ENCODE measurements at regions not wholly inside any gene's neighbourhood (a gene's known extent, or its start where the extent isn't known, plus 50 kb on each side); places are given as distances from the start of the nearest gene placed in this dataset.
A peak's percentile ranks its signal among the peaks of the same experiment; 100 is the strongest.

- Histone ChIP-seq H3K9ac (ENCODE audit: insufficient read length) (no peak overlapping the region), H3K4me3 (peak overlapping the region; percentile 66; the same call in 1 of the 2 replicates), H3K27ac (peak overlapping the region; percentile 88), H3K36me3 (ENCODE audit: insufficient read depth, low read length) (no peaks in the 10 kb centered on the region), H3K9me3 (ENCODE audit: low read depth, low read length) (no peaks in the 10 kb centered on the region)
- DNase-seq (ENCODE audit: low read depth, low spot score): no peak
- no peak for TF ChIP-seq FOXP2 (optimal IDR thresholded peaks at IDR 0.05; ENCODE audit: control extremely low read depth, extremely low read length, insufficient read depth)
- TF ChIP-seq POLR2AphosphoS5 (IDR thresholded peaks at IDR 0.05; ENCODE audit: borderline replicate concordance, low read depth, low read length): peak; percentile 37; the same call in 1 of the 2 replicates
These were observed 55.8 kb upstream of the OBI1 start for GRCh38 chr13:78714717-78715116.

GRCh38 chr13:78712831-78713230, 53.9 kb upstream of the OBI1 start:
- peak; percentile 87 for DNase-seq (ENCODE audit: low read depth, low spot score)
- no peaks in the 10 kb centered on the region for H3K9me3 ChIP-seq (ENCODE audit: low read depth, low read length)
- peak overlapping the region; percentile 88 for H3K27ac ChIP-seq
- no peak for TF ChIP-seq EZH2 (IDR thresholded peaks at IDR 0.05)
- TF ChIP-seq POLR2AphosphoS5 (IDR thresholded peaks at IDR 0.05; ENCODE audit: borderline replicate concordance, low read depth, low read length): peak; percentile 27; the same call in 1 of the 2 replicates
- peak; percentile 75 for TF ChIP-seq FOXP2 (optimal IDR thresholded peaks at IDR 0.05; ENCODE audit: control extremely low read depth, extremely low read length, insufficient read depth)
- peak overlapping the region; percentile 6 for H3K9ac ChIP-seq (ENCODE audit: insufficient read length)
- H3K4me3 ChIP-seq: peak overlapping the region; percentile 66
- H3K36me3 ChIP-seq (ENCODE audit: insufficient read depth, low read length): no peaks in the 10 kb centered on the region

GRCh38 chr13:78709028-78709427, 50.1 kb upstream of the OBI1 start:
- no peak for DNase-seq (ENCODE audit: low read depth, low spot score)

More at GRCh38 chr13:78709028-78709427, 50.1 kb upstream of the OBI1 start:
- Histone ChIP-seq H3K4me3 (no peak overlapping the region), H3K36me3 (ENCODE audit: insufficient read depth, low read length) (no peaks in the 10 kb centered on the region), H3K9ac (ENCODE audit: insufficient read length) (no peak overlapping the region), H3K27ac (no peak overlapping the region), H3K9me3 (ENCODE audit: low read depth, low read length) (no peaks in the 10 kb centered on the region)
- TF ChIP-seq POLR2AphosphoS5 (IDR thresholded peaks at IDR 0.05; ENCODE audit: borderline replicate concordance, low read depth, low read length): no peak
